IgD-negative memory B cell (primary cell): ENCODE measurements at regions not wholly inside any gene's neighbourhood (a gene's known extent, or its start where the extent isn't known, plus 50 kb on each side); places are given as distances from the start of the nearest gene placed in this dataset.
"Not testable (repeated sequence)": the region's sequence is repeated elsewhere in the genome, so short reads cannot be mapped to it uniquely, and the experiment has no call there.

Experiments
- H3K27ac Mint-ChIP-seq, 3 donors: one replicate each; pipeline ENCODE4 v1.8.0; 2020 to 2022; ENCODE audit warnings: mild to moderate bottlenecking in 3 of 3, mixed read lengths in 3 of 3, moderate library complexity in 1 of 3
- H3K27me3 Mint-ChIP-seq: one replicate; pipeline ENCODE4 v1.8.0; 2021; ENCODE audit warnings: mixed read lengths
- H3K36me3 Mint-ChIP-seq: one replicate; pipeline ENCODE4 v1.8.0; 2020; ENCODE audit warnings: mild to moderate bottlenecking, mixed read lengths
- H3K4me1 Mint-ChIP-seq, 3 donors: one replicate each; pipeline ENCODE4 v1.8.0; 2020 to 2022; ENCODE audit warnings: mixed read lengths in 3 of 3, mild to moderate bottlenecking in 1 of 3
- H3K4me3 Mint-ChIP-seq, 4 donors: one replicate each; pipeline ENCODE4 v1.8.0; 2020 to 2022; ENCODE audit warnings: mild to moderate bottlenecking in 4 of 4, mixed read lengths in 4 of 4, moderate library complexity in 3 of 4
- H3K9me3 Mint-ChIP-seq, 3 donors: one replicate each; pipeline ENCODE4 v1.8.0; 2020 to 2021; ENCODE audit warnings: mixed read lengths in 3 of 3, mild to moderate bottlenecking in 1 of 3

DNA sequence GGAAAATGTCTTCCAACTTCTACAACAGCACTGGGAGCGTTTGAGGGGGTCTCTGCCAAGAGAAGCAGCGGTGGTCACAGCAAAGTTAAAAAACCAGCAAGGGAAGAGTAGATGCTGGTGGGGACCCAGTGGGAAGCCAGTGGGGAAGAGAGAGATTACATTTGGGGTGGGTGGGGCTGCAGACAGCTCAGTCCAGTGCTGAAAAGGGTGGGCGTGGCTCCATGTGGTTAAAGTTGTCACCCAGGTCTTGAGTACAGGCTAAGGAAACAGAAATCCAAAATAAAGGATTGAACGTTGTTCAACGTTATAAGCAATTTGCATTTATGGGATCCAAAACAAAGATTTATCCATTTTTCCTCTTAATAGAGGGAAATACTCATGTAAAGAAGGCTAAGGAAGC, 106.3 kb upstream of the LY86 start:
- peaks cover 10% of the 10 kb centered on the region for H3K36me3 Mint-ChIP-seq
- no peak overlapping the region for H3K27ac Mint-ChIP-seq
- peaks cover 6% of the 10 kb centered on the region for H3K27me3 Mint-ChIP-seq
- H3K9me3 Mint-ChIP-seq: peaks cover 0 to 7% (median 1%) of the 10 kb centered on the region in 3 donors
- H3K4me3 Mint-ChIP-seq: no peak overlapping the region
- no peaks in the 10 kb centered on the region for H3K4me1 Mint-ChIP-seq

DNA sequence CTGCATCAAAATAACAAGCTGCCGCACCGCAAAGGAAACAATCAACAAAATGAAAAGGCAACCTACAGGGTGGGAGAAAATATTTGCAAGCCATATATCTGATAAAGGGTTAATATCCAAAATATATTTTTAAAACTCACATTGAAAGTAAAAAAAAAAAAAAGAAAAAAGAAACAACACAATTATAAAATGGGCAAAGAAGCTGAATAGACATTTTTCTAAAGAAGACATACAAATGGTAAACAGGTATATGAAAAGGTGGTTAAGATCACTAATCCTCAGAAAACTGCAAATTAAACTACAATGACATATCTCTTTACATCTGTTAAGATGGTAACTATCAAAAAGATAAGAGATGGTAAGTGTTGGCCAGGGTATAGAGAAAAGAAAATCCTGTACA, 105.4 kb upstream of the LY86 start:
- Mint-ChIP-seq H3K4me3 (no peak overlapping the region), H3K27ac (no peak overlapping the region), H3K27me3 (peaks cover 7% of the 10 kb centered on the region), H3K4me1 (no peaks in the 10 kb centered on the region), H3K9me3 (peaks cover 0 to 7% (median 1%) of the 10 kb centered on the region in 3 donors), H3K36me3 (peaks cover 10% of the 10 kb centered on the region)

DNA sequence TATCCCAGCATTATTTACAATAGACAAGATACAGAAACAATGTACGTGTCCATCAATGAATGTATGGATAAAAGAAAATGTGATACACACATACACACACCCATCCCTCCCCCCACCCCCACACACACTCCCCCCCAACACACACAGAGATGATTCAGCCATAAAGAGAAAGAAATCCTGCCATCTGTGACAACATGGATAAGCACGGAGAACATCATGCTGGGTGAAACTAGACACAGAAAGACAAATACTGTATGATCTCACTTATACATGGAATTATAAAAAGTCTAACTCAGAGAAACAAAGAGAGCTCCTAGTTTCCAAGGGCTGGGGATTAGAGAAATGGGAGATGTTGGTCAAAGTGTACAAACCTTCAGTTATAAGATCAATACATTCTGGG, 104.8 kb upstream of the LY86 start:
- no peaks in the 10 kb centered on the region for H3K4me1 Mint-ChIP-seq
- H3K27me3 Mint-ChIP-seq: peaks cover 5% of the 10 kb centered on the region
- no peak overlapping the region for H3K4me3 Mint-ChIP-seq
- H3K9me3 Mint-ChIP-seq: peaks cover 0 to 7% (median 1%) of the 10 kb centered on the region in 3 donors
- H3K36me3 Mint-ChIP-seq: peaks cover 10% of the 10 kb centered on the region
- H3K27ac Mint-ChIP-seq: no peak overlapping the region

DNA sequence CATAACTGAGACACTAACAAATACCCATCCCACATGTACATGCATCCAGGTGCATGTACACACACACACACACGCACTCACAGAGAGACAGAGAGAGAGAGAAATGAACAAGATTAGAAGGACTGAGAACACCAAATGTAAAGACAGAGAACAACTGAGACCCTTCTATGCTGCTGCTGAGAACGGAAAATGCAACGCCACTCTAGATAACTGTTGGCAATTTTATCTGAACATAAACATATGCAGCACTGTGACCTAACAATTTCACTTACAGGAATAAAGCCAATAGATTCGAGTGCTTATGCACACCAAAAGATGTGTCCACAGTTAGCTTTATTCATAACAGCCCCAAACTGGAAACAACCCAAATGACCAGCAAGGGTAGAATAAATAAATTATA, 103.8 kb upstream of the LY86 start:
- Mint-ChIP-seq H3K27ac (no peak overlapping the region), H3K4me1 (no peaks in the 10 kb centered on the region), H3K9me3 (peaks cover 0 to 7% (median 1%) of the 10 kb centered on the region in 3 donors), H3K4me3 (no peak overlapping the region), H3K36me3 (peaks cover 10% of the 10 kb centered on the region), H3K27me3 (peaks cover 1% of the 10 kb centered on the region)

DNA sequence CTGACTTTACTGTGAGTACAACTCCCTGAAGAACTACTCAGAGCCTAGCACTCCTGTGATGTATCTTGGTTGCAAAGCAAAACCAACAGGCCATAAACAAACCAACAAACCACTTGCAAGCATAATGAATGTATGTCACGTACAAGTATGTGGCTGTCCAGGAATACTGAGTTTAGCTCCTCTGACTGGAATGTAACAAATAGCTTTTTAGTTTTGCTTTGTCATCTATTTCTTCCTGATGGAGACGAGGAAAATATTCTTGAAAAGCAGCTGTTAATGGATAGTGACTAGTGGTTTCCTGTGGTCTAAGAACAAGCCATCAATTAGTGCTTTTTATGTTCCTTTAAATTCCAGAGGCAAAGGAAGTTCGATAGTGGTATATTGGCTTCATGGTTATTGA, 101.9 kb upstream of the LY86 start:
- Mint-ChIP-seq H3K27me3 (peaks cover 1% of the 10 kb centered on the region), H3K4me3 (no peak overlapping the region), H3K36me3 (peaks cover 10% of the 10 kb centered on the region), H3K4me1 (no peaks in the 10 kb centered on the region), H3K9me3 (peaks cover 0 to 7% (median 1%) of the 10 kb centered on the region in 3 donors), H3K27ac (no peak overlapping the region)

DNA sequence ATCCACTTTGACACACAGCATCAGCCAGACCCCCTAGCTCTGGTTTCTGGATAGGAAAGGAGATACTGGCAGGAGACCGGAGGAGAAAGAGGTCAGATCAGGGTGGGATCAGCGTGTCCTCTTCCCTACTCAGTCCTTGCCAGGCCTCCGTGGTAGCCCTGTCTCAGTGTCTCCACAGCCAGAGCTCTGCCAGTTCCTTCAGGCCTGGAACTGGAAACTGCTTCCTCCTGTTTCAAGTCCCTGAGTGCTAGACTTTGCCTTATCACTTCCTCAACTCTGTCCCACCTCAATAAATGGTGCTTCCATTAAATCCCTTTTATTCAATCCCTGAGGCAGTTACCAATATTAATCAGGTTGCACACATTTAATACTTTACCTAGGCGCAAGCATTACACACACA, 96.8 kb upstream of the LY86 start:
- peaks cover 1% of the 10 kb centered on the region for H3K27me3 Mint-ChIP-seq
- H3K4me3 Mint-ChIP-seq: no peak overlapping the region
- H3K4me1 Mint-ChIP-seq: no peaks in the 10 kb centered on the region
- no peaks in the 10 kb centered on the region for H3K36me3 Mint-ChIP-seq
- no peaks in the 10 kb centered on the region for H3K9me3 Mint-ChIP-seq
- H3K27ac Mint-ChIP-seq: no peak overlapping the region

DNA sequence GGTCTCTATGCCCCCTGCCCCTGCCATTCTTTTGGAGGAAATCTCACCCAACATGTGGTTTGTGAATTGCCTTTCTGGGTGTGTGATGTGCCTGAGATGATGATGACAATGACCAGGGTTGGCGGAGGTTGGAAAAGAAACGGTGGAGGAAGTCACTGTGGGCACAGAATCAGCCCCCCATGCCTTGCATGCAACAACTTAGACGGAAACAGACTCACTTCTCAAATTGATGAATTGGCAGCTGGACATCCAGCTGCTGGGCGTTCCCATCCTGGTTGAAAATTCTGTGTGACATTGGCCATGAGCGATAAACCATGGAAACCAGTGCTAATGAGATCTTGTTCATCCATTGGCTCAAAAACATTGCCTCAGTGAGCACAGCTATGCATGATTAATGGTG, 95.8 kb upstream of the LY86 start:
- no peaks in the 10 kb centered on the region for H3K9me3 Mint-ChIP-seq
- H3K4me1 Mint-ChIP-seq: no peaks in the 10 kb centered on the region
- H3K27ac Mint-ChIP-seq: no peak overlapping the region
- H3K4me3 Mint-ChIP-seq: no peak overlapping the region
- H3K36me3 Mint-ChIP-seq: no peaks in the 10 kb centered on the region
- no peaks in the 10 kb centered on the region for H3K27me3 Mint-ChIP-seq

DNA sequence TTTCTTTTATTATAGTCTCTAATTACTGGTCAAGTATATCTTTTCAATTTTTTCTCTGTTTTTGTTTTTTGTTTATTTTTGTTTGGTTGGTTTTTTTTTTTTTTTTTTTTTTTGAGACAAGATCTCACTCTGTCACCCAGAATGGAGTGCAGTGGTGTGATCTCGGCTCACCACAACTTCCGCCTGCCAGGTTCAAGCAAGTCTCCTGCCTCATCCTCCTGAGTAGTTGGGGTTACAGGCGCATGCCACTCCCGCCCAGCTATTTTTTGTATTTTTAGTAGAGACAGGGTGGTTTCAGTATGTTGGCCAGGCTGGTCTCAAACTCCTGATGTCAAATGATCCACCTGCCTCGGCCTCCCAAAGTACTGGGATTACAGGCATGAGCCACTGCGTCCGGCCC, 94.4 kb upstream of the LY86 start:
- H3K27me3 Mint-ChIP-seq, H3K36me3 Mint-ChIP-seq, H3K4me1 Mint-ChIP-seq, H3K4me3 Mint-ChIP-seq, H3K9me3 Mint-ChIP-seq, H3K27ac Mint-ChIP-seq: not testable (repeated sequence)

DNA sequence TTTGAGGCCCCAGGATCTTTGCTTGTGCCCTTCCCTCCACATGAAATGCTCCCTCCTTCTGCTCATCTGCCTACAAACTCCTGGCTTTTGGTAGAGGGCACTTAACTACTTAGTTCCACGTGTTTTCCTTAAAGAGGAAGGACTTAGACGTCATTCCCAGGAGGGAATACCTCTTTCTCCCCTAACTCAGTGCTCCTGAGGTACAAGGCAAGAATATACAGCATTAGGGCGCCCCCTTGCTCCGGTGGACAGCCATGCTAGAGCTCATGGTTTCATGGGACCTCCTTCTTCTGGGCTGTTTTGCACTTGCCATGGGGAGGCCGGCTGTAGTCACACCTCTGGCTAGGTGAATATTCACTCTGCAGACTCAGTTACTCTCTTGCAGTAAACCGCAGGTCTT, 93.8 kb upstream of the LY86 start:
- no peaks in the 10 kb centered on the region for H3K36me3 Mint-ChIP-seq
- H3K4me3 Mint-ChIP-seq: peak overlapping the region in 1 of 4 donors; percentile 23
- H3K27ac Mint-ChIP-seq: no peak overlapping the region
- H3K4me1 Mint-ChIP-seq: no peaks in the 10 kb centered on the region
- H3K9me3 Mint-ChIP-seq: no peaks in the 10 kb centered on the region
- H3K27me3 Mint-ChIP-seq: peaks cover 4% of the 10 kb centered on the region

DNA sequence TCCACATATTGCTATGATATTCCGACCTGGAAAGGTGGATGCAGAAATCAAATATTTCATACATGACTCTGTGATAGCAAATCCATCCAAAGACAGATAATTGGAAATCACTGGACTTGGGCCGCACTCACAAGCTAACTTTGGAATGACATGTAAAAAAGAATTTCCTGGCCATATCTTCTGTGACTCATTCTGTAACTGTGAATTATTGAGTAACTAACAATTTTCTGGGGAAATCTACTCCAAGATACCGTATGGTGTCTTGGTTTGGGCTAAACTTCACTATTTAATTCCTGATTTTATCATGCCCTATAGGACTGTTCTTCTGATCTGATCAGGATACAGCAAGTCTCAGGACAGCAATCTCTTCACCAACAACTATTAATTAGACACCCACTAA, 92.7 kb upstream of the LY86 start:
- H3K4me3 Mint-ChIP-seq: no peak overlapping the region
- no peaks in the 10 kb centered on the region for H3K4me1 Mint-ChIP-seq
- H3K36me3 Mint-ChIP-seq: no peaks in the 10 kb centered on the region
- H3K27ac Mint-ChIP-seq: no peak overlapping the region
- no peaks in the 10 kb centered on the region for H3K9me3 Mint-ChIP-seq
- peaks cover 5% of the 10 kb centered on the region for H3K27me3 Mint-ChIP-seq

DNA sequence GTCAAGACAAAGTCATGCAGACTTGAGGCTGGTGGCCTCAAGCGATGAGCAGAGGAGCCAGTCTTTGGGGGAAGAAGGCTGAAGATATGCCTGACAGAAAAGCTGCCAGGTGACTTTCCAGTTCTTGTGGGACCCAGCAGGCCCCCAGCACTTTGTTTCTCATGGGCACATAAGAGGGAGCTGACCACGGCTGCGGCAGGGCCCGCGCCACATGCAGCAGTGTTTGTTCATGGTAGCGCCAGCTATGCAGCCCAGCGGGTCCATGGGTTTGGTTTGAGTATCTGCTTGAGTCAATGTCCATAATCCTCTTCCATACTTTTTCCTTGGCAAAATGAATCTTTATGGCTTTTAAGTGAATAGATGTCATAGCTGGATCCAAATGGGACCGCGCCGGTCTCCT, 91.0 kb upstream of the LY86 start:
- Mint-ChIP-seq H3K4me3 (no peak overlapping the region), H3K36me3 (no peaks in the 10 kb centered on the region), H3K27me3 (peaks cover 5% of the 10 kb centered on the region), H3K4me1 (peaks cover 0 to 1% (median 0%) of the 10 kb centered on the region in 3 donors), H3K9me3 (no peaks in the 10 kb centered on the region), H3K27ac (no peak overlapping the region)

DNA sequence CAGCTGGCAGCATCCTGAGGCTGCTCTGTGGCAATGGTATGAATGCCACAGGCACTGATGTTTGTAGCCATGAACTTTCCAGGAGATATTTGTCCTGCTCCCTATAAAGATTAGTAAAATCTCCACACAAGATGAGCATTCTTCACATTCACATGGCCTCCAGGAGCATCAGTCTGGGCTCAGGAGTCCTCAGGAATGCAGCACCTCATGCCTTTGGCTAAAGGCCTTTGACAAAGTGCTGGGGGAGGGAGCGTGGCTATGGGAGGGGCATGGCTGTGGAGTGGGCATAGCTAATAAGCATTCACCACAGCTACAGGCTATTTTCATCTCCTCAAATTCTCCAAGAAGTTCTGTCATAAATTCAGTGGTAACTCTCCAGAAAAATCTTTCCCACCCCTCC, 90.5 kb upstream of the LY86 start:
- Mint-ChIP-seq H3K27me3 (peaks cover 5% of the 10 kb centered on the region), H3K27ac (no peak overlapping the region), H3K4me3 (no peak overlapping the region), H3K4me1 (peaks cover 0 to 1% (median 0%) of the 10 kb centered on the region in 3 donors), H3K9me3 (no peaks in the 10 kb centered on the region), H3K36me3 (no peaks in the 10 kb centered on the region)

DNA sequence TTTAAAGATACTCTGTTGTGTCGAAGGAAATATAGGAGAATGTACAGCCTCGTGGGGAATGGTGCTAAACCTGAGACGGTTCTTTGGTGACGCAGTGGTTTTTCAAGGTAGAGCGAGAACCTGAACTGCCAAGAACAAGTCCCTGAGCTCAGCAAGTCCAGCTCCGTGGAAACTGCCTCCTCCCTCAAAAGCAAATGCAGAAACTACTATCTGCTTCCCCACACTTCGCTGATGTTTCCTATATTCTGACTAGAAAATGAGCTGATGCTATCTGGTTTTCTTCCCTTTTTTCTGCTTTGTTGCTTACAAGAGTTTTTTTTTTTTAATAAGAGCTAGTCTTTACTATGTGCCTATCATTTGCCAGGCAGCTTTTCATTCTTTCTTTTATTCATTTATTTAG, 85.3 kb upstream of the LY86 start:
- Mint-ChIP-seq H3K27ac (no peak overlapping the region), H3K4me3 (no peak overlapping the region), H3K9me3 (peaks cover 0 to 3% (median 2%) of the 10 kb centered on the region in 3 donors), H3K4me1 (peaks cover 0 to 1% (median 0%) of the 10 kb centered on the region in 3 donors), H3K36me3 (no peaks in the 10 kb centered on the region), H3K27me3 (peaks cover 5% of the 10 kb centered on the region)

DNA sequence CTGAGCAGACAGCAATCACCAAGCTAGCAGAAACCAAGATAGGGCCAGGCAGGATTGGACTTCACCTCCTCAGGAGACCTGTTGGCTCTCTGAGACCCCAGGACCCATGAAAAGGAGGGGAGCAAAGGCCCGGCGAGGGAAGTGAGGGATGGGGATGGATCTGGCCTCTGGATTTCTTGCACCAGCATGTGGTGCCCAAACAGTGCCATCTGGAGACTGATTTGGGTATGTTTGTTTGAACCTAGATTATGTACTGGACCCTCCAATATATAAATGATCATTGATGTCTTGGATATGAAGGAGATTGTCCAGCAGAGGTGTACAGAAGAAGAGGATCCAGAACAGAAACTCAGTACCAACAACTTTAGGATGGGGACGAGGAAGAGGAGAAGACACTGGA, 83.4 kb upstream of the LY86 start:
- no peaks in the 10 kb centered on the region for H3K27me3 Mint-ChIP-seq
- peaks cover 2 to 11% (median 2%) of the 10 kb centered on the region in 3 donors for H3K9me3 Mint-ChIP-seq
- H3K4me3 Mint-ChIP-seq: no peak overlapping the region
- H3K4me1 Mint-ChIP-seq: peaks cover 0 to 1% (median 0%) of the 10 kb centered on the region in 3 donors
- no peak overlapping the region for H3K27ac Mint-ChIP-seq
- peaks cover 1% of the 10 kb centered on the region for H3K36me3 Mint-ChIP-seq

DNA sequence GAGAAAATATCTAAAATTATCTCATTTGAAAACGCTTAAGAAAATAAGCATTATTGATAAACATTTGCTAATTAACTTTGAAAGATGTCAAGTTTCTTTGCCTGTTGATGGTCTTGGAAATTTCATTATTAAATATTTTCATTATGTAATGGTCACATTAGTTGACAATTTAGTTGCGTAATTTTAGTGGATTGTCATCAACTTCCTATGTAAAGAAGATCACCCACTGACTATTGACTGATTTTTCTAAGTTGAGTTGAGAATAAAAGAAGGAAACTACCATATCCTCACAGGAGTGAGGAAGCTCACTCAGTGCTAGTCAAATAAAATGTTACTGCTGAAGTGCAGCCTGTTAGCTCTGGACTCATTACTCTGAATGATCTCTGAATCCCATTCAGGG, 79.9 kb upstream of the LY86 start:
- no peak overlapping the region for H3K27ac Mint-ChIP-seq
- H3K4me1 Mint-ChIP-seq: no peaks in the 10 kb centered on the region
- H3K9me3 Mint-ChIP-seq: peaks cover 2 to 11% (median 2%) of the 10 kb centered on the region in 3 donors
- H3K36me3 Mint-ChIP-seq: peaks cover 1% of the 10 kb centered on the region
- H3K27me3 Mint-ChIP-seq: no peaks in the 10 kb centered on the region
- H3K4me3 Mint-ChIP-seq: no peak overlapping the region

DNA sequence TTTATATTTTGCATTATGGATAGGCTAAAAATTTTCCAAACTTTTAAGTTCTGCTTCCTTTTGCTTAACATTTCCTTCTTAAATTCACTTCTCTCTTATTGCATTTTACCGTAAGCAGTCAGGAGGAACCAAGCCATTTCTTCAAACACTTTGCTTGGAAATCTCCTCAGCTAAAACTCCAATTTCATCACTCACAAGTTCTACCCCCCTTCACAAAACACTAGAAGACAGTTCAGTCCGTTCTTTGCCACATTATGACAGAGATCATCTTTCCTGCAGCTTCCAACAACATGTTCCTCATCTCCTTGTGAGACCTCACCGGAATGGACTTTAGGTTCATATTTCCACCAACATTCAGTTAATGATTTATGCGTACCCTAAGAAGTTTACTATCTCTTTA, 79.2 kb upstream of the LY86 start:
- H3K9me3 Mint-ChIP-seq: peaks cover 2 to 11% (median 2%) of the 10 kb centered on the region in 3 donors
- H3K27ac Mint-ChIP-seq: no peak overlapping the region
- H3K4me3 Mint-ChIP-seq: no peak overlapping the region
- H3K27me3 Mint-ChIP-seq: no peaks in the 10 kb centered on the region
- peaks cover 1% of the 10 kb centered on the region for H3K36me3 Mint-ChIP-seq
- no peaks in the 10 kb centered on the region for H3K4me1 Mint-ChIP-seq

DNA sequence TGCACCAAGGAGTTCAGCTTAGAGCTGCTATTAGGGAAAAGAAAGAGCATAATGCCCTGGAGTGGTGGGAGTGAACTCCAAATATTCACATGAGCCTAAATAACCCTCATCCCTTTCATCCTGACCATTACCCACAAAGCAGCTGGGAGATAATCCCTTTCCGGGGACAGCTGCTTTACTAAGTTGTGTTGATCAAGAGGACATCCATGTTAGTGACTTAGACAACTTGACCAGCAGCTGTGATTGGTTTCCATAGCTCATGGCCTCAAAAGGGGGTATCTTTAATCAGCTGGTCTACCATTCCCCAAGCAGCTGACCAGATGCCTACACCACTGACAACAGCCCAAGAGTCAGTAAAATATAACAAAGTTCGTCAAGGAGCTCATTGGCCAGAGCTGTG, 75.8 kb upstream of the LY86 start:
- Mint-ChIP-seq H3K9me3 (peaks cover 0 to 11% (median 5%) of the 10 kb centered on the region in 3 donors), H3K36me3 (peaks cover 1% of the 10 kb centered on the region), H3K27ac (no peak overlapping the region), H3K4me3 (no peak overlapping the region), H3K27me3 (peaks cover 10% of the 10 kb centered on the region), H3K4me1 (no peaks in the 10 kb centered on the region)
